GM10266 (cell line): ENCODE measurements at regions not wholly inside any gene's neighbourhood (a gene's known extent, or its start where the extent isn't known, plus 50 kb on each side); places are given as distances from the start of the nearest gene placed in this dataset.

Experiments
- DNase-seq: peaks from one replicate; pipeline ENCODE4 v3.0.0; 2012; ENCODE audit errors: extremely low spot score
- CTCF ChIP-seq: IDR thresholded peaks from 2 replicates; pipeline ENCODE4 v1.5.1; 2012; ENCODE audit warnings: mild to moderate bottlenecking, low read depth; ENCODE audit not compliant: control insufficient read depth, insufficient read depth; ENCODE audit errors: missing control alignments

GRCh38 chr11:91813263-91813662 is 411.4 kb upstream of the FAT3 start:
- DNase-seq, result no peak
- TF ChIP-seq CTCF, result no peak

- DNase-seq, result no peak
- no peak for TF ChIP-seq CTCF
Measured at GRCh38 chr11:91810871-91811270, 413.7 kb upstream of the FAT3 start.

- DNase-seq, result no peak
- no peak for TF ChIP-seq CTCF
Measured at GRCh38 chr11:91805293-91805692, 419.3 kb upstream of the FAT3 start.

GRCh38 chr11:91804042-91804441 is 420.6 kb upstream of the FAT3 start:
- no peak for DNase-seq
- no peak for TF ChIP-seq CTCF

- TF ChIP-seq CTCF, result no peak
- DNase-seq, result no peak
Measured at GRCh38 chr11:91802475-91802874, 422.1 kb upstream of the FAT3 start.

GRCh38 chr11:91800208-91800914 is 424.3 kb upstream of the FAT3 start:
- no peak for TF ChIP-seq CTCF
- no peak for DNase-seq

- no peak for DNase-seq
- TF ChIP-seq CTCF, result no peak
Measured at GRCh38 chr11:91798240-91798639, 426.4 kb upstream of the FAT3 start.
